NCI-H460 (cell line): ENCODE measurements at regions not wholly inside any gene's neighbourhood (a gene's known extent, or its start where the extent isn't known, plus 50 kb on each side); places are given as distances from the start of the nearest gene placed in this dataset.

Experiments used
- DNase-seq: peaks from one replicate; pipeline ENCODE4 v3.0.0-alpha.2; 2016; ENCODE audit warnings: low read depth; ENCODE audit errors: extremely low read depth

DNA sequence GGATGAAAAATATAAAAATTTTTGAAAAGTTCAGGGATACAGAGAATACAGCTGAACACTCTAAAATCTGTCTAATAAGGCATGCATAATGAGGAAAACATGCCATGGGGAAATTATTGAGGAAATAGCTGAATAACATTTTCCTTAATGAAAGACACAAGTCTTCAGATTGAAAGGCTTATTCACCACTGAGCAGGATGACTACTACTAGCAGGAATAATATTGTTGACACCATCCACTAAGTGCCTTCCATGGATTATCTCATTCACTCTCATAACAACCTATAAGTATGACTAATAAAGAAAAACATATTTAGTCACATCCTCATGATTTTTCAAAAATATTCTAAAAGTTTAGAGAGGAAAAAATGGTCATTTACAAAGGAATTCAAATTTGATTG is 96.7 kb upstream of the FER start:
- no peak for DNase-seq

DNA sequence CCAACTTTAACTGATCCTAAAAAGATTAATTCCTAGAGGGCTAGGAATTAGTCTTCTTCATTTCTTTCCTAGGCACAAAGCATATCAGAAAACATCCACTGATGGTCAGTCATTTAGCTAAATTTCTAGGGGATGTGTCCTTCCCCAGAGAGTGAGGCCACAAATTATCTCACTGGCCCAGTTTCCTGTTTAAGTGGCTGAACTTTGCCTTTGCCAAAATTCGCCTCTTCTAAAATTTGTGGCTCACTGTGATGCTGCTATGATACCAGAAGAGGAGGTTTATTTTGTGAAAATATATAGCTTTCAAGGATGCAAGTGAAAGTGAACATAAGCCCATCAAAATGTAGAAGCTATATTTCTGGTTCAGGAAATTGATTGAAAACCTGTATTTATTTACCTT is 98.1 kb upstream of the FER start:
- DNase-seq, result no peak

DNA sequence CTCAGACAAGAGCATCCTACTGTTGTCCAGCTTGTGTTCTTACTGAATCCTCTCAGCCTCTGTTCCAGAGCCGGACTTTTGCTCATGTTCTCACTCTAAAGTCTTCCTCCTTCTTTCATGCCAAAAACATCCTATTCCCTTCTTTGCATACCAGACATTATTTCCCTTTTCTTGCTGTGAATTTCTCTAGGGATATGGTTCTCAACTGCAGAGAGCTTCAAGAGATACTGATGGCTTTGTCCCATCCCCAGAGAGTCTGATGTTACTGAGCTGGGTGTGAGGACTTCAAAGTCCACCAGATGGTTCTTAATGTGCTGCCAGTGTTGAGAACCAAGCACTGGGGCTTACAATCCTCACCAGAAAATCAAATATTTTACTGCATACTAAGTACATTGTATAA is 98.6 kb upstream of the FER start:
- DNase-seq, result no peak

DNA sequence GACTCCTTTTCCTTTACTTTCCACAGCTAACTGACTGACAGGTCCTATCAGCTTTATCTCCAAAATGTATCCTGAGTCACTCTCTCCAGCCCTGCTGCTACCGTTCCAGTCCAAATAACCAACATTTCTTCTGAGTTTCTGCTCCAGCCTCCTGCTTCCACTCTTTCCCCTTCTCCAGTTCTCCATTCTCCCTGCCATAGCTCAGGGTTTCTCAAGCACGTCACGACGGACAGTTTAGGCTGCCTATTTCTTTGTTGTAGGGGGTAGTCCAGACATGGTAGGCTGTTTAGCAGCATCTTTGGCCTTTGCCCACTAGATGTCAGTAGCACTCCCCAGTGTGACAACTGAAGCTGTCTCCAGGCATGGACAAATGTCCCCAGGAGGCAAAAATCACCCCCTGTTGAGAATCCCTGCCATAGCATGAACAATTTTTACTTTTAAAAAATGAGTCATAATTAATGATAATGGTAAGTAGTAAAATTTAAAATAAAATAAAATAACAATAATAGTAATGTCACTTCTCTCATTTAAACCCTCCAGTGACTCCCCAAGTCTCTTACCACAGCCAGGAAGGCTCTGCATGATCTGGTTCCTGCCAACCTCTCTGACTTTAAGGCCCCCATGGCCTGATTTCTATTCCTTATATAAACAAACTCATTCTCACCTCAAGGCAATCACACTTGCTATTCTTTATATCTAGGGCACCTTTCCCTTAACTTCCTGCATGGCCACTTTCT is 105.4 kb upstream of the FER start:
- peak; percentile 81 for DNase-seq

DNA sequence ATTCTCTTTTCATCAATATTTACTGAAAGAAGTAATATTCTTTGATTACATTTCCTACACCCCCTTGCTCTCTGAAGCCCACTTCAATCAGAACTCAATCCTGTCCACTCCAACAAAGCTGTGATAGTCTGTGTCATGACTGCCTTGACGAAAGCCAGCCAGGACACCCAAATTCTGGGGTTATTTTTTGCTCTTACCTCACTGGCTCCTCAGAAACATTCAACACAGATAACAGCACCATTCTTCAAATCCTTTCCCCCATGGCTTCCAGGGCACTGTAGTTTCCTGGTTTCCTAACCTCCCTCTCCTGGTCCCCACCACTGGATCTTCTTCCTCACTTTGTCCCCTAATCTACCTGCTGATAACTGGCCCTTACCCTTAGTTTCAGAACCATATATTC is 106.1 kb upstream of the FER start:
- no peak for DNase-seq

DNA sequence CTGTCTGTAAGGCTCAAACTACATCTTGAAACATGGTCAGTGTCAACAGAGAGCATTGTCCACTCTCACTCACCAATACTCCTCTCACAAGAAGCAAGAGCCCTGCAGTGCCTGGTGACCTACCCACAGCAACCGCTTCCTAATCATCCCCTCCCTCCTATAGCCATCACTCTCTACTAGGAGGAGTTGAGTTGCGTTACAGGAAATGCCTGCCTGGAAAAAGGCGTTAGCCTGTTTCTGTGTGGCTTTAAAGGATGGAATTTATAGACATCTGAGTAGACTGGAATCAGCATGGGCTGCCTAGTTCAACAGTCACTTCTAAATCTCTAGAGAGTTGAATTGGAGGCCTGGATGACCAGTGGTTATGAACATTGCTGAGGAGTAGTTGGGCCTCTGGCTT is 108.3 kb upstream of the FER start:
- DNase-seq, result no peak

DNA sequence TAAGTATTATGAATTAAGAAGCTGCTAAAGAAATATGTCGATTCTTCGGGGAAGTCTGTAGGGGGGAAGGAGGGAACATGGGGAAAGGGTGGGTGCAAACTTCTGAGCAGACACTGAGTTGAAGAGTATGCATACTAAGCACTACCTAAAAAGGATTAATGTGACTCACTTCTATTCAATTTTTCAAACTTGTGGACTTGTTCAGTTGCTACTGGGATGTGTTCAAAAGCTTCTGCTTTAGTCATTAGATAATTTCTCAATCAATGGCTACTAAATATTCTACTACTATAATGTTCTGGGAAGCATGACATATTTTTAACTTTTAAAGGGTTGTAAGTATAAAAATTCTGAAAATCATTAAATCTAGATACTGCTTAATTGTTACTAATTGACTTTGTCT is 109.7 kb upstream of the FER start:
- DNase-seq, result no peak

DNA sequence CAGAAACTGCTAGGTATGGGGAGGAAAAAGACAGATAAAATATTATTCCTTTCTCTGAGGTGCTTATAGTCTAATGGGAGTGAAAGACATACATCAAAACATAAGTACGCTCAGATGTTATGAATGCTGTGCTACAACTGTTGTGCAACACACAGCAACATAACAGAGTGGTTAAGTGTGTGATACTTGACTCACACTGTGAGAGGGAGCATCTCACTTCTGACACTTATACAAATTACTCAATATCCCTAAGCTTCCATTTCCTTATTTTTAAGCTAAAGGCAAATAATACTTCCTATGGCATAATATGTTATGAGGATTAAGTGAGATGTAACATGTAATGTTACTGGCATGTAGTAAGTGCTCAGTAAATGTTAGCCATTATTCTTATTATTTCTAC is 110.6 kb upstream of the FER start:
- no peak for DNase-seq

DNA sequence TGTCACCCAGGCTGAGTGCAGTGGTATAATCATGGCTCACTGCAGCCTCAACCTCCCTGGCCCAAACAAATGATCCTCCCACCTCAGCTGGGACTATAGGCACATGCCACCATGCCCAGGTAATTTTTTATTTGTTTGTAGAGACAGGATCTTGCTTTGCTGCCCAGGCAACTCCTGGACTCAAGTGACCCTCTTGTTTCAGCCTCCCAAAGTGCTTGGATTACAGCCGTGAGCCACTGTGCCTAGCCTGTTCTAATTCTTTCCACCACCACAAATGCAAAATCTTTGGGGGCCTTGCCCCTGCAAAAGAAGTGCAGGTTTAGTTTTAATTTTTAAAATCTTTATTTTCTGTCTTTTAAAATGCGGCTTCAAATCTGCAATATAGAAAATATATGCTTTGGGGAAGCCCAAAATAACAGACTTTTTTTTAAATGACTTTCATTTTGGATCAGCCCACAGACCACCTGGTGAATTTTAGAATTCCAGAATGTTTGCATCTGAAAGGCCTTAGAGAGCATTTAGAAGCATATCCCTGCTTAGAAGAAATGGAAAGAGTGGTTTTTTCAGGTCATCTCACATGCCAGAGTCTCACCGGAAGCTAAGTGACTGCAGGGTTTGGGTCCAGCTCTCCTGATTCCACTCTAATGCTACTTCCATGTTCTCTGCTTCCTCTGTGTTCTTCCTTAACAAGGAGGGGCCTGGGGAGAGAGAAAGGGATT is 111.4 kb upstream of the FER start:
- DNase-seq, result no peak

DNA sequence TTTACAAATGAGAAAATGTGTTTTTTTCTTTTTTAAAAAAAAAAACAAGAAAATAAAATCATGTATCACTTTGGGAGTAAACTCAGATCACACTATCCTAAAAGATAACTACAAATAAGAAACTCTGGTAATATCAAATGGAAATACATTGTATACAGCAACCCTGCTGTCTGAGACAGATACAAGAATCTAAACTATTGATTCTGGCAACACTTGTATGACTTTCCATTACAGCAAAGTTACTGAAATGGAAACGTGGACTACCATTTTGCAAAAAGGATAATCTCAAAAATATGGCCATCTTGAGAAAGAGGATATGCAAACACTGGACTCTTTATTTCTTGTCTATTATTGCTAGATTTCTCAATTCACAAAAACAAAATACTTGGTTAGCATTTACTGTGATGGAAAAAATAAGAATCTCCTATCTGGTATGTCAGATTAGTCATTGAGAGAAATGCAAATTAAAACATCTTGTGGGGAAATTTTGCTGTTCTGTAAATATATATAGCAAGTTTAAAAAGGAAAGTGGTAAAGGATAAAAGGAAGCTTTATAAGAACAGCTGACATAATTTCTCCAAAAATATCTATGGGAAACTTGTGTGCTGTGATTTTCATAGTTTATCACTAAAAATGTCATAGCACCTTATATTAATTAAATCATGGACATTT is 112.9 kb upstream of the FER start:
- DNase-seq, result no peak

DNA sequence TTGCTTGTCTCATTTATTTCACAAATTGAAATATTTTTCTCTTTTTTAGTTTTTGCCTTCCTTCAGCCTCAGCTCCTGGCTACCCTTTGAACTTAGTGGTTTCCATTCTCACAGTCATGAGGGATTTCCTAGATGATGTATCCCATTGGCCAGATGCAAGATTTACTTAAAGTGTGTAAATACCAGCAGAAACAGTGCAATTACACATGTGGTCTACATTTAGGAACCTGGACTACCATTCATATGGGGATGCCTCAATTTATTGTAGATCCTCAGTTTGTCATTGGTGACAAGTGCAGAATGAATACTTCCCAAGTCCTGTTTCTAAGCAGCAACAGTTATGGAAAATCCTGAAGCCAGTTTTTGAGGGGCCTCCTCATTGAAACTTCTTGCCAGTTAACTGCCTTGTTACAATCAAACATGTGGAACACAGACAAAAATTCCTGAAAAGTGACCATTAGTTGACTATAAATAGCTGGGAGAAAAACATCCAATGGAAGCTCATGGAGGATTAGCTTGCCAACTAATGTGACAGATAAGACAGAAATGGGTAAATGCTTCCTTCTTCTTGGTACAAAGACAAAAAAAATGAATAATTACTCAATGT is 113.6 kb upstream of the FER start:
- DNase-seq, result no peak

DNA sequence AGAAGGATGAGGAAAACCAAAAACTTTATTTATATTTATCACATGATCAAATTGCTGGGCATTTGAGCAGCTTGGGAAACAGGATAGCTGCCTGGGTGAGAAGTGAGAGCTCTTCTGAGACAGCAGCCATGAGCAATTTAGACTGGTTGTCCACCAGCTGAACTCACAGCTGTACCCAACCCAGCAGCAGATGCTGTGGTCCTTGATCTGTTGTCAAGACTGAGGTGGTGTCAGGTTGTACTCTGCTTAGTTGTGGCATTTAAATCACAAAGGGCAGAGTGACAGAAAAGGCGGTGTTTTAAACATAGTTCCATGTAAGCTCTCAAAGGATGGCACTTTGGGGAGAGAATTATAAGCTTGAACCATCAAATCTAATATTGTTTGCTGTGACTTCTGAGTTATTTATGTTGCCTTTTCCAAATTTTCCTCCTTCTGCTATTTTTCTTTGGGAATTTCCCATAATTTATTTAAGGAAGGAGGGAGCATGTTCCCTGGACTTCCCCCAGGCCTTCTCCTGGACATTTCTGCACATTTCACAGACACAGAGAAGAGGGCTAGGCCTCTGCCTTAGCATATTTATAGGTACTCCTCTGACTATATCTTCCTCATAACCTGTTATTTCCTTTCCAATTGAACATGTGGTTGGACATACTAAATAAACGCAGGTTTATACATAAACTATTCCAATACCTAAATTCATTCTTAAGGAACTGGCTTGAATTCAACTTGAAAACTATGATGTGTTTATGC is 117.7 kb upstream of the FER start:
- DNase-seq, result no peak

DNA sequence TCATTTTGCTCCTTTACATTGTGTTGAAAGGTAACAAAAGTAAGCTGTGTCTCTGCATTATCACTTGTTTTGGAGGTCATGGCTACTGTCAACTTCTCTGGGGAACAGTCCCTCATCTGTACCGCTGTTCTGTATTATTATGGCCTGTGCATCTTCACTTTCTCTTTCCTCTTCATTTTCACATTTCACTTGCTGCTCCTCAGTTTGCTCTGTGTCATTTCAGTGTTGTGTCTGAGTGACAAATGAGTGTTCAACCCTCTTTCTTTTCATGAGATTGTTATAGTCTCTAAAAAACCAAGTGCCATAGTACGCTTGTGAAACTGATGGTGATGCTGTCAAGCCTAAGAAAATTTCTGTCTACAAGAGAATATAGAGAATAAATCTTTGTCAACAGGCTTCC is 122.0 kb upstream of the FER start:
- no peak for DNase-seq

DNA sequence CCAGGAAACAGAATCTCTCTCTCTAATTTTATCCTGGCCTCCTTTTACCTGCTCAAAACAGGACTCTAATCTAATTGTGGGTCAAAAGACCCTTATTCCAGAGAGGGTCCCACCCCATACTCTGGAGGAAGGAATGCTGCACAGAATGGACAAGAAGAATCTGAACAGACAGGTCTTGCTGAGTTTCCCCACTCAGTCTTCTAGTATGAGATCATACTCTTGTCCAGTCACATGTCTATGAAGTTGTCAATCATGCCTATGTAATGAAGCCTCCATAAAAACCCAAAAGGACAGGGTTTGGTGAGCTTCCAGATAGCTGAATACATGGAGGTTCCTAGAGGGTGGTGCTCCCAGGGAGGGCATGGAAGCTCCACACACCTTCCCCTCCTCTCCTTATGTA is 123.9 kb upstream of the FER start:
- no peak for DNase-seq

DNA sequence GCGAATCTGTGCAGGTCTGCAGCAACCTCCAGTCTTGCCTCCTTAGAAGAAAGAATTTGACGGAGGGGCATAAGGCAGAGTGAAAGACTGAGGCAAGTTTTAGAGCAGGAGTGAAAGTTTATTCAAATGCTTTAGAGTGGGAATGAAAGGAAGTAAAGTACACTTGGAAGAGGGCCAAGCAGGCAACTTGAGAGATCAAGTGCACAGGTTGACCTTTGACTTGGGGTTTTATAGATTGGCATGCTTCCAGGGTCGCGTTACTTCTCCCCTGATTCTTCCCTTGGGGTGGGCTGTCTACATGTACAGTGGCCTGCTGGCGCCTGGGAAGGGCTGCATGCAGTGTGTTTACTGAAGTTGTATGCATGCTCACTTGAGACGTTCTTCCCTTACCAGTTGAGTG is 127.2 kb upstream of the FER start:
- DNase-seq, result no peak

DNA sequence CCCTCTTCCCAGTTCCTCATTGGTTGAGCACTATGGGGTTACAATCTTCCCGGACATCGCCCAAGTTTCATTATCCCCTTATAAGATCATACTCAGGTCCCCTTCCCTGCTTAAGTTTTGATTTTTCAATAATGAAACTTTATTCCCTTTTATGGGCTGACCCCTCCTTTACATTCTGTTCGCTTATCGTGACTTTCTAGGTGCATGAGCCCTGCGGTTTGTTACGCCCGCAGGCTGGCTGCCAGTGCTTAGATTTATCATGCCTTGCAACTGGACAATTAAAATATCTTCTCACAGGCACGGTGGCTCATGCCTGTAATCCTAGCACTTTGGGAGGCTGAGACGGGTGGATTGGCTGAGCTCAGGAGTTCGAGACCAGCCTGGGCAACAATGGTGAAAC is 127.9 kb upstream of the FER start:
- DNase-seq, result no peak

DNA sequence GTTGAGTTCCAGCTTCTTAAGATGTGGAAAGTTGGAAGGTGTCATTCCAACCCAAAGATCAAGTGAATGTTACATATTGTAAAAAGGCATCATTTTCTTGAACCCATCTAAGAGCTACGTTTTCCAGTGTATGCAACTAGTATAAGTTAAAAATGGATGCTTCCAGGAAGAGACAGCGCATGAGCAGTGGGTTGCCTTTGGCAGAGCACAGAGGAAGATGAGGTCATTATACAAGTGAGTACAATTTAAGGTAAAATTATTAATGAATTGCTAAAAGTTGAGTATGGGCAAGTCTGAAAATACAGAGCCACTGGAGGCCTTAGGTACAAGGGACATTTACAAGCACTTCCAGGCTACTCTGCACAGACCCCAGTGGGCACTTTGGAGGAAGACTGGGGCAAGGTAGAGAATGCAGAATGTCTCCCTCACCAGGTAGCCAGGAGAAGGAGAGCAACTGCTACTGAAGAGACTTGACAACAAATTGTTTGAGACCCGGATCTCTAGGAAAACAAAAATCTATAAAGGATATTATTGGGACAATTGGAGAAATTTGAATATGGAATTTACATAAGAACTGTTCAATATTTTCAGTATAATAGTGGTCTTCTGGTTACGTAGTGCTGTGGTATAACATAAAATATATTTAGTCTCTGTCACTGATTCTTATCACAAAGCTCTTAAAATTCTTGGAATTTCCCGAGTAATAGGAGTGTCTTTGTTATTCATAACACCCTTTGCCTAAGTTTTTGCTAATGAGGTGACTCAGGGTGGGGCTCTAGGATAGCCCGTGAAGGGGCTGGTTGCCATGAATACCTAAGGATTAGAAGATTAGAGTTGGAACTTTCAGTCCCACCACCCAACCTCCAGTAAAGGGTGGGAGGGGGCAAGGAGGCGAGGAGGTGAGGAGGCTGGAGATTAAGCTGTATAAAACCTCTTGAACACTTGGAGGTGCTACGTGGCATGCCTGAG is 129.9 kb upstream of the FER start:
- DNase-seq, result no peak

DNA sequence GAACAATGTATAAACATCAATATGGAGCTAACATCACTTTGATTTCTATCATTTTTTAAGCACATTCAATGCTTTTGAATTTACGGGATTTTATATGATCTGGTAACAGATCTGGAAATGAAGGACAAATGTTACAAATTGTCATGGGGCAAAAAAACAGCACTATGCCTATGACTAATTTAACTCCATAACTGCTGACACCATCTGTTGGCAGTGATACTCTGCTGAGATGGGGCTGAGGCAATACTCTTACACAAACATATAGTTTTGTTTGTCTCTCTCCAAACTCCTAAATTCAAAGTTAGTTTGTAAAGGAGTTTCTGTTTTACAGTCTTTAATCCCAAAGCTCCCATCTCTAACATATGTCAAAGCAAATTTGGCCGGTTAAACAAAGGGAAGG is 132.5 kb upstream of the FER start:
- no peak for DNase-seq

DNA sequence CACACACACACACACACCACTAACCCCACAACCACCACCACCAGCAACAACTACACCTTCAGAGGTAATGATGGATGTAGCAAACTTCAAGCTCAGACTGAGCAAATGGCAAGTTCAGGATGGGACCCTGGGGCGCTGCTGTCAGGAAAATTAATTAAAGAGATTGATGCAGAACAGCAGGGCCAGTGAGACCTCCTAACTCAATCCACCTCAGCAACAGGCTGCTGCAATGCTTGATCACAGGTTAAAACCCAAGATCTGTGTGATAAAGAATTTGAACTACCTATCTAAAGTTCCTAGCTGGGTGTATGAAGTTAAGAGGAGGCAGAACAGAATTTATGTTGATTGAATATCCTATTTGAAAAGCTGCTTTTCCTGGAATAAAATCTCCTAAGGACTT is 140.3 kb upstream of the FER start:
- no peak for DNase-seq

DNA sequence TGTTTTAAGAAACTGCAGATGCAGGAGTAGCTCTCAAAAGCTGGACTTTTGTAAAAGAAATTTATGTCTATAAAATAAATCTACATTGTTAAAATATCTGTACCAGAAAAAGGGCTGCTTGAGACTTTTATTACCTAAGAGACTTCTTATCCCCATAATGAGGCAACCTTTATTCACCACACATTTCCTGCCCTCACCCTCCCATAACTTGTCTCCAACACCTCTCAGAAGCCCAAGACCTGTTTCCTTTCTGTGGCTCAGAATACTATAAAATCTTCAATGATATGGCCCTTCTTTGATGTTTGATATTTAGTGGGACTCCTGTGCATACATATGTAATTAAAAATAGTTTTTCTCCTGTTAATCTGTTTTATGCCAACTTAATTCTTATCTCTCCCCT is 141.5 kb upstream of the FER start:
- DNase-seq, result no peak
